ENCODE measurements at regions not wholly inside any gene's neighbourhood (a gene's known extent, or its start where the extent isn't known, plus 50 kb on each side); places are given as distances from the start of the nearest gene placed in this dataset.

- no peaks in the 10 kb centered on the region for H3K9me2 ChIP-seq (replicated peaks; ENCODE audit: insufficient read depth, low read length)
- no peaks in the 10 kb centered on the region for H3K4me1 ChIP-seq (ENCODE audit: low read length)
- no peak for DNase-seq
- H4K20me1 ChIP-seq (ENCODE audit: insufficient read depth, low read length): no peaks in the 10 kb centered on the region
- H3K4me2 ChIP-seq (ENCODE audit: low read depth, low read length): no peak overlapping the region
- H3K27ac ChIP-seq (ENCODE audit: low read length): no peak overlapping the region
- no peaks in the 10 kb centered on the region for H3K9me3 ChIP-seq (replicated peaks; ENCODE audit: insufficient read depth, low read length)
- H2AFZ ChIP-seq (ENCODE audit: low read length): no peak overlapping the region
- no peaks in the 10 kb centered on the region for H3F3A ChIP-seq (ENCODE audit: insufficient read depth, low read length)
- no peak overlapping the region for H3K9ac ChIP-seq (ENCODE audit: low read length)
- H3K36me3 ChIP-seq (replicated peaks; ENCODE audit: insufficient read depth, low read length): no peaks in the 10 kb centered on the region
- no peak overlapping the region for H3K4me3 ChIP-seq (ENCODE audit: low read length)
- H3K27me3 ChIP-seq (replicated peaks; ENCODE audit: insufficient read depth, low read length): no peaks in the 10 kb centered on the region
- TF ChIP-seq EZH2 (optimal IDR thresholded peaks at IDR 0.05; ENCODE audit: low read depth, low read length) (no peak), EZH2phosphoT487 (IDR thresholded peaks at IDR 0.05; ENCODE audit: low read length) (no peak), CTCF (IDR thresholded peaks at IDR 0.05; ENCODE audit: low read length) (no peak)
- H3K79me2 ChIP-seq (ENCODE audit: low read length): no peaks in the 10 kb centered on the region
Measured at GRCh38 chr9:78620764-78621163, 323.8 kb downstream of the PSAT1 start.

GRCh38 chr9:78622126-78622525, 325.2 kb downstream of the PSAT1 start:
- Histone ChIP-seq H3K4me3 (ENCODE audit: low read length) (no peak overlapping the region), H3K27ac (ENCODE audit: low read length) (no peak overlapping the region), H3K27me3 (replicated peaks; ENCODE audit: insufficient read depth, low read length) (no peaks in the 10 kb centered on the region), H3K4me1 (ENCODE audit: low read length) (no peaks in the 10 kb centered on the region), H3F3A (ENCODE audit: insufficient read depth, low read length) (no peaks in the 10 kb centered on the region), H3K9me3 (replicated peaks; ENCODE audit: insufficient read depth, low read length) (no peaks in the 10 kb centered on the region), H2AFZ (ENCODE audit: low read length) (no peak overlapping the region), H4K20me1 (ENCODE audit: insufficient read depth, low read length) (no peaks in the 10 kb centered on the region), H3K9ac (ENCODE audit: low read length) (no peak overlapping the region), H3K36me3 (replicated peaks; ENCODE audit: insufficient read depth, low read length) (no peaks in the 10 kb centered on the region), H3K79me2 (ENCODE audit: low read length) (no peaks in the 10 kb centered on the region), H3K9me2 (replicated peaks; ENCODE audit: insufficient read depth, low read length) (no peaks in the 10 kb centered on the region), H3K4me2 (ENCODE audit: low read depth, low read length) (no peak overlapping the region)
- TF ChIP-seq EZH2phosphoT487 (IDR thresholded peaks at IDR 0.05; ENCODE audit: low read length): no peak
- no peak for TF ChIP-seq EZH2 (optimal IDR thresholded peaks at IDR 0.05; ENCODE audit: low read depth, low read length)
- TF ChIP-seq CTCF (IDR thresholded peaks at IDR 0.05; ENCODE audit: low read length): no peak
- no peak for DNase-seq

GRCh38 chr9:78626971-78627370, 330.0 kb downstream of the PSAT1 start:
- no peaks in the 10 kb centered on the region for H3K9me3 ChIP-seq (replicated peaks; ENCODE audit: insufficient read depth, low read length)
- H3K27ac ChIP-seq (ENCODE audit: low read length): no peak overlapping the region
- no peak for DNase-seq
- no peaks in the 10 kb centered on the region for H3K27me3 ChIP-seq (replicated peaks; ENCODE audit: insufficient read depth, low read length)
- no peak overlapping the region for H3K4me3 ChIP-seq (ENCODE audit: low read length)
- no peak overlapping the region for H2AFZ ChIP-seq (ENCODE audit: low read length)
- TF ChIP-seq EZH2phosphoT487 (IDR thresholded peaks at IDR 0.05; ENCODE audit: low read length) (no peak), EZH2 (optimal IDR thresholded peaks at IDR 0.05; ENCODE audit: low read depth, low read length) (no peak), CTCF (IDR thresholded peaks at IDR 0.05; ENCODE audit: low read length) (no peak)
- H3K79me2 ChIP-seq (ENCODE audit: low read length): no peaks in the 10 kb centered on the region
- H3K36me3 ChIP-seq (replicated peaks; ENCODE audit: insufficient read depth, low read length): no peaks in the 10 kb centered on the region
- H3F3A ChIP-seq (ENCODE audit: insufficient read depth, low read length): no peaks in the 10 kb centered on the region
- H3K9ac ChIP-seq (ENCODE audit: low read length): no peak overlapping the region
- no peaks in the 10 kb centered on the region for H3K4me1 ChIP-seq (ENCODE audit: low read length)
- H4K20me1 ChIP-seq (ENCODE audit: insufficient read depth, low read length): no peaks in the 10 kb centered on the region
- H3K9me2 ChIP-seq (replicated peaks; ENCODE audit: insufficient read depth, low read length): no peaks in the 10 kb centered on the region
- no peak overlapping the region for H3K4me2 ChIP-seq (ENCODE audit: low read depth, low read length)
